H4 (cell line): ENCODE measurements at regions not wholly inside any gene's neighbourhood (a gene's known extent, or its start where the extent isn't known, plus 50 kb on each side); places are given as distances from the start of the nearest gene placed in this dataset.
A peak's percentile ranks its signal among the peaks of the same experiment; 100 is the strongest.

ENCODE experiments used
- DNase-seq: peaks from one replicate; pipeline ENCODE4 v3.0.0-alpha.2; 2015; ENCODE audit warnings: low spot score

GRCh38 chr14:34350903-34351302, 111.1 kb downstream of the SPTSSA start:
- no peak for DNase-seq

GRCh38 chr14:34348592-34348991, 113.4 kb downstream of the SPTSSA start:
- no peak for DNase-seq

DNA sequence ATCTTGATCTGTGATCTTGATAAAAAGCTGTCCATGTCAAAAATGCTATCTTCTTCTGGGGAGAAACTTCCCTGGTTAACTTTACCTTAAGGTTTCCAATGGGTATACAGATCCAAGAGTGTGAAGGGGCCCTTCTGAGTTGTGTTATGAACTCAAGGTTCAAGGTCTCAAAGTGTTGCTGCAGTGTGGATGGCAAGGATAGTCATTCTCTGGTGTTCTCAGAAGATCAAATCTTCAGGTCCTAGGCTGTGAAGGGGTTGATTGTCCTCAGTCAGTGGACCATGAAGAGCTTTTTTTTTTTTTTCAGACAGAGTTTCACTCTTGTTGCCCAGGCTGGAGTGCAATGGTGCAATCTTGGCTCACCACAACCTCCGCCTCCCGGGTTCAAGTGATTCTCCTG, 114.4 kb downstream of the SPTSSA start:
- no peak for DNase-seq

DNA sequence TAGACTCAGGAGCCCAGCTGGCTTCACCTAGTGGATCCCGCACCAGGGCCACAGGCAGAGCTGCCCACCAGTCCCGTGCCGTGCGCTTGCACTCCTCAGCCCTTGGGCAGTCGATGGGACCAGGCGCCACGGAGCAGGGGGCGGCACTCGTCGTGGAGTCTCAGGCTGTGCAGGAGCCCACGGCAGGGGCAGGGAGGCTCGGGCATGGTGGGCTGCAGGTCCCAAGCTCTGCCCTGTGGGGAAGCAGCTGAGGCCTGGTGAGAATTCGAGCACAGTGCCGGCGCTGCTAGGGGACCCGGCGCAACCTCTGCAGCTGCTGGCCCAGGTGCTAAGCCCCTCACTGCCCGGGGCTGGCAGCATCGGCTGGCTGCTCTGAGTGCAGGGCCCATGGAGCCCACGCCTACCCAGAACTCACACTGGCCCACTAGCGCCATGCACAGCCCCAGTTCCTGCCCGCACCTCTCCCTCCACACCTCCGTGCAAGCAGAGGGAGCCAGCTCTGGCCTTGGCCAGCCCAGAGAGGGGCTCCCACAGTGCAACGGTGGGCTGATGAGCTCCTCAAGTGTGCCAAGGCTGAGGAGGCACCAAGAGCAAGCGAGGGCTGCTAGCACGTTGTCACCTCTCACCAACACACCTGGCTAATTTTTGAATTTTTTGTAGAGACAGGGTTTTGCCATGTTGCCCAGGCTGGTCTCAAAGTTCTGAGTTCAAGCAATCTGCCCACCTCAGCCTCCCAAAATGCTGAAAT, 116.1 kb downstream of the SPTSSA start:
- DNase-seq, result no peak

GRCh38 chr14:34344318-34344717, 117.7 kb downstream of the SPTSSA start:
- DNase-seq, result no peak

DNA sequence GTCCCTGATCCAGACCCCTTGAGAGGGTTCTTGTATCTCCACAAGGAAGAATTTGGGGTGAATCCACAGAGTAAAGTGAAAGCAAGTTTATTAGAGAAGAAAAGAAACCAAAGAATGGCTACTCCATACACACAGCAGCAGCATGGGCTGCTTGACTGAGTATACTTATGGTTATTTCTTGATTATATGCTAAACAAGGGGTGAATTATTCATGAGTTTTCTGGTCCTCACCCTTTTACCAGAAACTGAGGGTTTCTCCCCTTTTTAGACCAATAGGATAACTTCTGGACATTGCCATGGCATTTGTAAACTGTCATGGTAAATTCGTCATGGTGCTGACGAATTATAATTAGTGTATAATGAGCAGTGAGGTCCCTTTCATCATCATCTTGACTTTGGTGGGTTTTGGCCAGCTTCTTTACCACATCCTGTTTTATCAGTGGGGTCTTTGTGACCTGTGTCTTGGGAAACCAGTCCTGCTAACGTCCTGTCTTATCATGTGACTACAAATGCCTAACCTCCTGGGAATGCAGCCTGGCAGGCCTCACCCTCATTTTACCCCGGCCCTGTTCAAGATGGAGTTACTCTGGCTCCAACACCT, 121.9 kb downstream of the SPTSSA start:
- DNase-seq, result peak; percentile 71

GRCh38 chr14:34338056-34338455, 124.0 kb downstream of the SPTSSA start:
- no peak for DNase-seq

DNA sequence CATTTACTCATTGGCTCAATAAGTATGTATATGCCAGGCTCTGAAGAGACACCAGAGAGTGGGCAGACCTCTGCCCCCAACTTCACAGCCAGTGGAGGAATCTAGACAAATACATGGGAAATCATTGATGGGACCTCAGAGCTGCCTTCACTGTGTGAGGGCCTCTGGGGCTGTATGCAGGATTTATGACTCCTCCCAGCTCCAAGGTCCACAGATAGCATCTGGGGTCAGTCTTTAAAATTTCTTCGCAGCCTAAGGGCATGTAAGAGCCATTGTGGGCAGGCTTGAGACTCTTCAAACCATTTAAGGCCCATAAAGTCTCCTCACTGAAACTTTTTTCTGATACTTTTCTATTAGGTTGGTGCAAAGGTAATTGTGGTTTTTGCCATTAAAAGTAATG, 125.5 kb downstream of the SPTSSA start:
- DNase-seq, result no peak

GRCh38 chr14:34335968-34336367, 126.1 kb downstream of the SPTSSA start:
- no peak for DNase-seq

GRCh38 chr14:34334329-34334728, 127.7 kb downstream of the SPTSSA start:
- DNase-seq, result no peak

GRCh38 chr14:34331728-34332623, 130.1 kb downstream of the SPTSSA start:
- peak; percentile 66 for DNase-seq

GRCh38 chr14:34330846-34331245, 131.2 kb downstream of the SPTSSA start:
- no peak for DNase-seq

DNA sequence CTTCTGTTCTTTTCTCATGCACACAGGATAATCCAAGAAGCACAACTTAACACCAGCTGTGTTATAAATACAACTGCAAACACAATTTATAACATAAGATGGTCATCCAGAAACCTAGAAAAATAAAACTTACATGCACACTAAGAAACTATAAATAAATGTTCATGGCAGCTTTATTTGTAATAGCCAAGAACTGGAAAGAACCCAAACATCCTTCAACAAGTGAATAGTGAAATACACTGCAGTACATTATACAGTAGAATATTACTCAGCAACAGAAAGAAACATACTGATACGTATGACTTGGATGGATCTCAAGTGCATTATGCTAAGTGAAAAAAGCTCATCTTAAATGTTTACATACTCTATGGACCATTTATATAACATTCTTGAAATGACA, 132.7 kb downstream of the SPTSSA start:
- DNase-seq, result no peak

GRCh38 chr14:34328178-34328577, 133.9 kb downstream of the SPTSSA start:
- no peak for DNase-seq

DNA sequence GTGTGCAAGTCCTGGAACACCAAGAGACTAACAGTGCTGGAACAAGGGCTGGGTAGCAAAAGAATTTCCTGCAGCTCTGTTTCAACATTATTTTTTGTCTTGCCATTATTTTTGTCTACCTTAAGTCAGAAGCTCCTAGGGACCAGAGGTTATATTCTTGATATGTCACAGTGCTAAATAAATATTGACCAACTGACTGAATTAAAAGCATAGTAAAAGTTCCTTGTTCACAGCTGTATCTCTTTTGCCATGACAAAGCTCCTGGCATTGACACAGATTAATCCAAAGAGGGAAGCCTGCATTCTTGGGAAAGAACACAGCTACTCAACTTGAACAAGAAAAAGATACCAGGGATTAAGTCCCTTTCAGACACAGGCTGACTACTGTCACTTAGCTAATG, 136.5 kb downstream of the SPTSSA start:
- no peak for DNase-seq

DNA sequence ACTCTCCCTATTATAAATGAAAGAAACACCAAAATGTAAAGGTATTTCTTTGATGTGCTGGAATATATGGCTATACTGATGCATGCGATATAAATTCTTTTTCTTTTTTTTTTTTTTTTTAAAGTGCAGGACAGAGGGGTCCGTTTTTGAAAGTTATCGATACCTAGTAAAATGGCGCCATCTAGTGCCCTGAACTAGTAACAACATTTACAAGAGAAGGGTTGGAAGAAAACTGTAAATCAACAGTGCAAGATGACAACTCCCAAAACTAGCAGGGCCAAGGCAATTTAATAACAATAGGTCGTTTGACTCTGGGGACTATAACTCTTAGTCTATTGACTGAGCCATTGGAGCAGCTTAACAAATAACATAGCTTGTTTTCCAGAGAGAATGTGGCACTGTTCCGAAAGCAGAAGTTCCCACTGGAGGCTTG, 137.7 kb downstream of the SPTSSA start:
- DNase-seq, result peak; percentile 35

GRCh38 chr14:34322940-34323418, 139.1 kb downstream of the SPTSSA start:
- peak; percentile 61 for DNase-seq

DNA sequence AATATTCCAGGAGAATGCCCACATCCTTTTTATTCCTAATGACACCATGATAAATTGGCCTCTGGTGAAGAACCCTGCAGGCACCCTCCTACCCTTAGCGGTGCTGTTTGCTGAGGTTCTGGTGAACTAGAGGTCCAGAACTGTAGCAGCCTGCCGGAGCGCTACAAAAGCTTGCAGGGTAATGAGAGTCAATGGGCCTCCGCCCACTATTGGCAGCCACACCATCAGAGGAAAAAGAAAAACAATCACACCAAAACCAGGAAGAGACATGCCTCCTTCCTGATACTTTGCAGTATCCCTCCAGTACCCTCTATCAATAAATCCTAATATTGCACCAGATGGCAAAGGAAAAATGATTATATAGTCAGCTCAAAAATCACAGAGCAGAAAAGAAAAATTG, 142.9 kb downstream of the SPTSSA start:
- DNase-seq, result no peak

DNA sequence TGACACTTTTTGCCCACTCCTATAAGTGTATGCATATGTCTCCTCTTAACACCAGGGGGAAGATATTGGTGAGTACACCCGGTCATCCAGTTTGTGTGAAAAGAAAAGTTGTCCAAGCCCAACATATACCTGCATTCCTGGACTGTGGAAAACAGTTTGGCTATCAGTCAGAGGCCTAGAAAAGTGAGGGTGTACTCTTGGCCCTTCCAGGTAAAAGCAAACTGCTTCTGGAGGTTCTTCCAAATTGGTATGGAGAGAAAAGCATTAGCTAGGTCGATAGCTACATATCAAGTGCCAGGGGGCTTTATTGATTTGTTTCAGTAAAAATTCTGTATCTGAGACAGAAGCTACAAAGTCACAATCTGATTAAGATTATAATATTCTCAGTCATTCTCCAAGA, 144.0 kb downstream of the SPTSSA start:
- no peak for DNase-seq

DNA sequence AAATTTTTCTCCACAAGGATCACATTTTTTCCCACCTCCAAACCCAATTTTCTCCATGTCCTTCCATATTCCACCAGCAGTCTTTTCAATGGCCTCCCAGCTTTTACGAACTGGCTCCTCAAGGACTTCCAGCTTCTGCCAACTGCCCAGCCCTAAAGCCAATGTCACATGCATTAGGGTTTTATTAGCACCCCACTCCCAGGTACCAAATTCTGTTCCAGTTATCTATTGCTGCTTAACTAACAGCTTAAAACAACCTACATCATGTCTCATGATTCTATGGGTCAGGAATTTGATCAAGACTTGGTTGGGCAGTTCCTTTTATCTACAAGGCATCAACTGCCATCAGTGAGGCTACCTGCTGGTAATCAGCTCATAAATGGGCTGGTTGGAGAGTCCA, 151.3 kb downstream of the SPTSSA start:
- DNase-seq, result no peak

DNA sequence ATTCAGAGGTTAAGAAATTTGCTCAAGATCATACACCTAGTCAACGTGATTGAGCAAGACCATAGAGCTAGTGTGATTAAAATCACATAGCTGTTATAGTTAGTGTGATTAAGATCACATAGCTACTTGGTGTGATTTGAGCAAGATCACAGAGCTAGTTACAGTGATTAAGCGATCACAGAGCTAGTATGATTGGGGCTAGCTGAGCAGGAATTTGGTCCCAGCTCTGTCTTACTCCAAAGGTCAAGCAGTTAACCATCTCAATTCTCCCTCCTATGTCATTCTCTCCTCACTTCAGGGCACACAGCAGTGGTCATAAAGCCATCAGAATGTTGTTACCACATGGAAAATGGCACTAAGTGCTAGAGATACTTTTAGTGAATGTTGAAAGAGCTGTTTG, 158.2 kb downstream of the SPTSSA start:
- no peak for DNase-seq

- DNase-seq, result no peak
These were observed 159.4 kb downstream of the SPTSSA start for GRCh38 chr14:34302654-34303053.
